KMS-11 (cell line): ENCODE measurements at regions not wholly inside any gene's neighbourhood (a gene's known extent, or its start where the extent isn't known, plus 50 kb on each side); places are given as distances from the start of the nearest gene placed in this dataset.

Source experiments
- H2AFZ ChIP-seq: fragments of 200-600 bp; sonication (generic); 2 replicates; pipeline ENCODE4 v1.6.1; 2016; ENCODE audit warnings: antibody characterized with exemption, mixed run types, low read depth
- H3K27ac ChIP-seq: fragments of 200-600 bp; sonication (generic); 2 replicates; pipeline ENCODE4 v1.6.1; 2016; ENCODE audit warnings: mild to moderate bottlenecking, mixed run types
- H3K27me3 ChIP-seq: fragments of 200-600 bp; sonication (generic); 2 replicates; pipeline ENCODE4 v1.6.1; 2017; ENCODE audit warnings: mild to moderate bottlenecking, low read depth, mixed run types, moderate library complexity; ENCODE audit not compliant: insufficient read depth
- H3K36me3 ChIP-seq: fragments of 200-600 bp; sonication (generic); 2 replicates; pipeline ENCODE4 v1.6.1; 2017; ENCODE audit warnings: mild to moderate bottlenecking, mixed run types; ENCODE audit not compliant: insufficient read depth
- H3K4me1 ChIP-seq: fragments of 200-600 bp; sonication (generic); 2 replicates; pipeline ENCODE4 v1.6.1; 2016; ENCODE audit warnings: mild to moderate bottlenecking, low read depth, mixed run types; ENCODE audit not compliant: poor library complexity, severe bottlenecking
- H3K4me2 ChIP-seq: fragments of 200-600 bp; sonication (generic); 2 replicates; pipeline ENCODE4 v1.7.0; 2016; ENCODE audit warnings: mild to moderate bottlenecking, mixed run types
- H3K4me3 ChIP-seq: fragments of 200-600 bp; sonication (generic); IDR thresholded peaks from 2 replicates; pipeline ENCODE4 v1.6.1; 2017; ENCODE audit warnings: low read depth, low read length, mixed read lengths; ENCODE audit not compliant: insufficient read depth
- H3K79me2 ChIP-seq: fragments of 200-600 bp; sonication (generic); 2 replicates; pipeline ENCODE4 v1.6.1; 2016; ENCODE audit warnings: low read depth, mixed run types; ENCODE audit not compliant: insufficient read depth
- H3K9ac ChIP-seq: fragments of 200-600 bp; sonication (generic); 2 replicates; pipeline ENCODE4 v1.6.1; 2016; ENCODE audit warnings: mild to moderate bottlenecking, mixed run types
- H4K20me1 ChIP-seq: fragments of 200-600 bp; sonication (generic); 2 replicates; pipeline ENCODE4 v1.6.1; 2016; ENCODE audit warnings: mild to moderate bottlenecking, mixed run types; ENCODE audit not compliant: insufficient read depth
- TF ChIP-seq, protein P1 (sequence below): fragments of 200-600 bp; sonication (generic); conservative IDR thresholded peaks from 2 replicates; pipeline ENCODE4 v1.6.1; 2017; ENCODE audit warnings: low read depth, mild to moderate bottlenecking, antibody characterized with exemption, low read length, moderate library complexity, mixed read lengths

- Histone ChIP-seq H3K79me2 (no peaks in the 10 kb centered on the region), H2AFZ (no peak overlapping the region), H3K27ac (no peak overlapping the region), H3K9ac (no peak overlapping the region), H4K20me1 (no peaks in the 10 kb centered on the region), H3K27me3 (no peaks in the 10 kb centered on the region), H3K4me3 (no peak overlapping the region), H3K4me2 (no peak overlapping the region), H3K4me1 (no peaks in the 10 kb centered on the region), H3K36me3 (no peaks in the 10 kb centered on the region)
- TF ChIP-seq, protein P1, sequence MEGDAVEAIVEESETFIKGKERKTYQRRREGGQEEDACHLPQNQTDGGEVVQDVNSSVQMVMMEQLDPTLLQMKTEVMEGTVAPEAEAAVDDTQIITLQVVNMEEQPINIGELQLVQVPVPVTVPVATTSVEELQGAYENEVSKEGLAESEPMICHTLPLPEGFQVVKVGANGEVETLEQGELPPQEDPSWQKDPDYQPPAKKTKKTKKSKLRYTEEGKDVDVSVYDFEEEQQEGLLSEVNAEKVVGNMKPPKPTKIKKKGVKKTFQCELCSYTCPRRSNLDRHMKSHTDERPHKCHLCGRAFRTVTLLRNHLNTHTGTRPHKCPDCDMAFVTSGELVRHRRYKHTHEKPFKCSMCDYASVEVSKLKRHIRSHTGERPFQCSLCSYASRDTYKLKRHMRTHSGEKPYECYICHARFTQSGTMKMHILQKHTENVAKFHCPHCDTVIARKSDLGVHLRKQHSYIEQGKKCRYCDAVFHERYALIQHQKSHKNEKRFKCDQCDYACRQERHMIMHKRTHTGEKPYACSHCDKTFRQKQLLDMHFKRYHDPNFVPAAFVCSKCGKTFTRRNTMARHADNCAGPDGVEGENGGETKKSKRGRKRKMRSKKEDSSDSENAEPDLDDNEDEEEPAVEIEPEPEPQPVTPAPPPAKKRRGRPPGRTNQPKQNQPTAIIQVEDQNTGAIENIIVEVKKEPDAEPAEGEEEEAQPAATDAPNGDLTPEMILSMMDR = no peak
These were observed 105.8 kb upstream of the RPS6KA3 start for GRCh38 chrX:20372533-20372932.

GRCh38 chrX:20369468-20369867 is 102.8 kb upstream of the RPS6KA3 start:
- Histone ChIP-seq H3K36me3 (no peaks in the 10 kb centered on the region), H3K4me1 (no peaks in the 10 kb centered on the region), H3K27me3 (no peaks in the 10 kb centered on the region), H3K4me3 (no peak overlapping the region), H2AFZ (no peak overlapping the region), H3K79me2 (no peaks in the 10 kb centered on the region), H3K27ac (no peak overlapping the region), H4K20me1 (no peaks in the 10 kb centered on the region), H3K4me2 (no peak overlapping the region), H3K9ac (no peak overlapping the region)
- TF ChIP-seq, protein P1 = no peak

DNA sequence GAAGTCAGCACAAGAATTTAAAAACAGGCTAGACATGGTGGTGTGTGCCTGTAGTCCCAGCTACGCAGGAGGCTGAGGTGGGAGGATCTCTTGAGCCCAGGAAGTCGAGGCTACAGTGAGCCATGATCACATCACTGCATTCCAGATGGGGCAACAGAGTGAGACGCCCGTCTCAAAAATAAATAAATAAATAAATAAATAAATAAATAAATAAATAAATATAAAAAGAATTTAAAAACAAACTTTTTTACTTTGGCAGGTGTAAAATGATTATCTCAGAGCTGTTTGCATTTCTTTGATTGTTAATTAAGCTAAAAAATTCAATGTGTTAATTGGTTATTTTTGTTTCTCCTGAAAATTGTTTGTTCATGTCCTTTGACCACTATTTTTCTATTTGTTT is 97.5 kb upstream of the RPS6KA3 start:
- Histone ChIP-seq H3K4me2 (no peak overlapping the region), H3K27ac (no peak overlapping the region), H4K20me1 (no peaks in the 10 kb centered on the region)

GRCh38 chrX:20363275-20363674 is 96.6 kb upstream of the RPS6KA3 start:
- Histone ChIP-seq H3K4me3 (no peak overlapping the region), H2AFZ (no peak overlapping the region), H3K79me2 (no peaks in the 10 kb centered on the region), H3K27ac (no peak overlapping the region), H3K9ac (no peak overlapping the region), H3K4me1 (no peaks in the 10 kb centered on the region), H4K20me1 (no peaks in the 10 kb centered on the region), H3K4me2 (no peak overlapping the region), H3K36me3 (no peaks in the 10 kb centered on the region), H3K27me3 (no peaks in the 10 kb centered on the region)
- TF ChIP-seq, protein P1 = no peak

More for the DNA sequence above, 97.5 kb upstream of the RPS6KA3 start:
- Histone ChIP-seq H2AFZ (no peak overlapping the region), H3K79me2 (no peaks in the 10 kb centered on the region), H3K4me3 (no peak overlapping the region), H3K36me3 (no peaks in the 10 kb centered on the region), H3K9ac (no peak overlapping the region), H3K4me1 (no peaks in the 10 kb centered on the region), H3K27me3 (no peaks in the 10 kb centered on the region)
- TF ChIP-seq, protein P1 = no peak
